Amniotic stem cell (primary cell): ENCODE measurements at regions not wholly inside any gene's neighbourhood (a gene's known extent, or its start where the extent isn't known, plus 50 kb on each side); places are given as distances from the start of the nearest gene placed in this dataset.

Experiments used
- DNase-seq: peaks from one replicate; lab custom pipeline; 2025; lab: John Stamatoyannopoulos, UW

- DNase-seq: no peak
Measured at GRCh38 chr3:153072382-153072781, 89.6 kb upstream of the RAP2B start.

- DNase-seq: no peak
Measured at GRCh38 chr3:153072856-153073255, 89.2 kb upstream of the RAP2B start.

- DNase-seq: no peak
Measured at GRCh38 chr3:153073636-153074035, 88.4 kb upstream of the RAP2B start.

GRCh38 chr3:153078826-153079225, 83.2 kb upstream of the RAP2B start:
- no peak for DNase-seq

- DNase-seq: no peak
Measured at GRCh38 chr3:153079386-153079785, 82.6 kb upstream of the RAP2B start.

- DNase-seq: no peak
Measured at GRCh38 chr3:153080778-153081240, 81.2 kb upstream of the RAP2B start.

- DNase-seq: no peak
Measured at GRCh38 chr3:153084431-153084830, 77.6 kb upstream of the RAP2B start.

- no peak for DNase-seq
Measured at GRCh38 chr3:153087595-153088566, 74.1 kb upstream of the RAP2B start.

GRCh38 chr3:153089620-153090019, 72.4 kb upstream of the RAP2B start:
- no peak for DNase-seq

GRCh38 chr3:153090973-153091372, 71.1 kb upstream of the RAP2B start:
- DNase-seq: no peak

- DNase-seq: no peak
Measured at GRCh38 chr3:153093629-153094028, 68.4 kb upstream of the RAP2B start.

GRCh38 chr3:153094386-153094785, 67.6 kb upstream of the RAP2B start:
- no peak for DNase-seq

GRCh38 chr3:153095441-153095840, 66.6 kb upstream of the RAP2B start:
- DNase-seq: no peak

GRCh38 chr3:153096731-153097131, 65.3 kb upstream of the RAP2B start:
- no peak for DNase-seq

GRCh38 chr3:153097213-153097612, 64.8 kb upstream of the RAP2B start:
- DNase-seq: no peak

GRCh38 chr3:153099131-153099530, 62.9 kb upstream of the RAP2B start:
- DNase-seq: no peak

- no peak for DNase-seq
Measured at GRCh38 chr3:153103406-153103945, 58.5 kb upstream of the RAP2B start.

GRCh38 chr3:153110041-153110440, 52.0 kb upstream of the RAP2B start:
- DNase-seq: no peak

GRCh38 chr3:153111016-153111415, 51.0 kb upstream of the RAP2B start:
- DNase-seq: no peak
